Tibial nerve (tissue), 3 donors: ENCODE measurements at regions not wholly inside any gene's neighbourhood (a gene's known extent, or its start where the extent isn't known, plus 50 kb on each side); places are given as distances from the start of the nearest gene placed in this dataset.

Source experiments
- CTCF ChIP-seq, 5 experiments: fragments of 200-600 bp in 3 of 5; fragments of 450-650 bp in 2 of 5; sonication (generic) in 3 of 5; IDR thresholded peaks; one replicate each; pipeline ENCODE4 v1.5.1; 2016 to 2019; ENCODE audit warnings: antibody characterized with exemption in 5 of 5, mild to moderate bottlenecking in 3 of 5, moderate library complexity in 2 of 5
- POLR2A ChIP-seq, 2 donors: fragments of 450-650 bp; IDR thresholded peaks; one replicate each; pipeline ENCODE4 v1.6.1; 2017; ENCODE audit warnings: antibody characterized with exemption in 2 of 2, mild to moderate bottlenecking in 2 of 2, moderate library complexity in 2 of 2

- TF ChIP-seq CTCF (IDR thresholded peaks at IDR 0.05) (no peak), POLR2A (IDR thresholded peaks at IDR 0.05) (no peak)
Observed at GRCh38 chr4:18538121-18538520, 516.6 kb upstream of the LCORL start.
